ENCODE measurements at regions not wholly inside any gene's neighbourhood (a gene's known extent, or its start where the extent isn't known, plus 50 kb on each side); places are given as distances from the start of the nearest gene placed in this dataset.

GRCh38 chr15:38029736-38030135, 95.3 kb downstream of the TMCO5A start:
- TF ChIP-seq, protein P1, sequence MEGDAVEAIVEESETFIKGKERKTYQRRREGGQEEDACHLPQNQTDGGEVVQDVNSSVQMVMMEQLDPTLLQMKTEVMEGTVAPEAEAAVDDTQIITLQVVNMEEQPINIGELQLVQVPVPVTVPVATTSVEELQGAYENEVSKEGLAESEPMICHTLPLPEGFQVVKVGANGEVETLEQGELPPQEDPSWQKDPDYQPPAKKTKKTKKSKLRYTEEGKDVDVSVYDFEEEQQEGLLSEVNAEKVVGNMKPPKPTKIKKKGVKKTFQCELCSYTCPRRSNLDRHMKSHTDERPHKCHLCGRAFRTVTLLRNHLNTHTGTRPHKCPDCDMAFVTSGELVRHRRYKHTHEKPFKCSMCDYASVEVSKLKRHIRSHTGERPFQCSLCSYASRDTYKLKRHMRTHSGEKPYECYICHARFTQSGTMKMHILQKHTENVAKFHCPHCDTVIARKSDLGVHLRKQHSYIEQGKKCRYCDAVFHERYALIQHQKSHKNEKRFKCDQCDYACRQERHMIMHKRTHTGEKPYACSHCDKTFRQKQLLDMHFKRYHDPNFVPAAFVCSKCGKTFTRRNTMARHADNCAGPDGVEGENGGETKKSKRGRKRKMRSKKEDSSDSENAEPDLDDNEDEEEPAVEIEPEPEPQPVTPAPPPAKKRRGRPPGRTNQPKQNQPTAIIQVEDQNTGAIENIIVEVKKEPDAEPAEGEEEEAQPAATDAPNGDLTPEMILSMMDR (IDR thresholded peaks at IDR 0.05), result no peak
- Mint-ChIP-seq H3K9me3 (no peaks in the 10 kb centered on the region), H3K27me3 (peaks cover 4% of the 10 kb centered on the region), H3K4me1 (no peaks in the 10 kb centered on the region), H3K27ac (no peak overlapping the region), H3K36me3 (ENCODE audit: low read depth) (no peaks in the 10 kb centered on the region), H3K4me3 (no peak overlapping the region)
- no peak for DNase-seq
- no peak for ATAC-seq (ENCODE audit: low read depth)
- intact Hi-C loops (cut with micrococcal nuclease), result no loop called here
- ChIA-PET CTCF (no interaction called here), POLR2A (no interaction called here)

- ChIA-PET CTCF (no interaction called here), POLR2A (no interaction called here)
- no peak overlapping the region for H3K27ac Mint-ChIP-seq
- ATAC-seq (ENCODE audit: low read depth) (no peak), DNase-seq (no peak)
- no peak overlapping the region for H3K4me3 Mint-ChIP-seq
- intact Hi-C loops (cut with micrococcal nuclease), result no loop called here
- H3K4me1 Mint-ChIP-seq, result no peaks in the 10 kb centered on the region
- no peaks in the 10 kb centered on the region for H3K9me3 Mint-ChIP-seq
- TF ChIP-seq, protein P1 (IDR thresholded peaks at IDR 0.05), result no peak
- H3K27me3 Mint-ChIP-seq, result peaks cover 7% of the 10 kb centered on the region
- no peaks in the 10 kb centered on the region for H3K36me3 Mint-ChIP-seq (ENCODE audit: low read depth)
Observed at GRCh38 chr15:38030609-38031008, 96.2 kb downstream of the TMCO5A start.

GRCh38 chr15:38035701-38036100, 101.3 kb downstream of the TMCO5A start:
- H3K4me3 Mint-ChIP-seq, result no peak overlapping the region
- H3K4me1 Mint-ChIP-seq, result no peaks in the 10 kb centered on the region
- no peak overlapping the region for H3K27ac Mint-ChIP-seq
- peaks cover 10% of the 10 kb centered on the region for H3K27me3 Mint-ChIP-seq
- intact Hi-C loops (cut with micrococcal nuclease), result no loop called here
- CTCF ChIA-PET, result interaction anchor here (0.6 kb wide), 1 partner anchor 453 kb away, joined by 3 read pairs; no protein-coding TSS in a partner anchor
- no peaks in the 10 kb centered on the region for H3K36me3 Mint-ChIP-seq (ENCODE audit: low read depth)
- H3K9me3 Mint-ChIP-seq, result no peaks in the 10 kb centered on the region
- POLR2A ChIA-PET, result no interaction called here
- TF ChIP-seq, protein P1 (IDR thresholded peaks at IDR 0.05), result no peak
- no peak for DNase-seq
- ATAC-seq (ENCODE audit: low read depth), result no peak

GRCh38 chr15:38036790-38037338, 102.4 kb downstream of the TMCO5A start:
- ATAC-seq (ENCODE audit: low read depth) (no peak), DNase-seq (no peak)
- intact Hi-C loops (cut with micrococcal nuclease), result no loop called here
- H3K4me1 Mint-ChIP-seq, result no peaks in the 10 kb centered on the region
- H3K27me3 Mint-ChIP-seq, result peaks cover 10% of the 10 kb centered on the region
- ChIA-PET CTCF (no interaction called here), POLR2A (no interaction called here)
- H3K4me3 Mint-ChIP-seq, result no peak overlapping the region
- TF ChIP-seq, protein P1 (IDR thresholded peaks at IDR 0.05), result no peak
- no peaks in the 10 kb centered on the region for H3K9me3 Mint-ChIP-seq
- no peaks in the 10 kb centered on the region for H3K36me3 Mint-ChIP-seq (ENCODE audit: low read depth)
- H3K27ac Mint-ChIP-seq, result no peak overlapping the region

DNA sequence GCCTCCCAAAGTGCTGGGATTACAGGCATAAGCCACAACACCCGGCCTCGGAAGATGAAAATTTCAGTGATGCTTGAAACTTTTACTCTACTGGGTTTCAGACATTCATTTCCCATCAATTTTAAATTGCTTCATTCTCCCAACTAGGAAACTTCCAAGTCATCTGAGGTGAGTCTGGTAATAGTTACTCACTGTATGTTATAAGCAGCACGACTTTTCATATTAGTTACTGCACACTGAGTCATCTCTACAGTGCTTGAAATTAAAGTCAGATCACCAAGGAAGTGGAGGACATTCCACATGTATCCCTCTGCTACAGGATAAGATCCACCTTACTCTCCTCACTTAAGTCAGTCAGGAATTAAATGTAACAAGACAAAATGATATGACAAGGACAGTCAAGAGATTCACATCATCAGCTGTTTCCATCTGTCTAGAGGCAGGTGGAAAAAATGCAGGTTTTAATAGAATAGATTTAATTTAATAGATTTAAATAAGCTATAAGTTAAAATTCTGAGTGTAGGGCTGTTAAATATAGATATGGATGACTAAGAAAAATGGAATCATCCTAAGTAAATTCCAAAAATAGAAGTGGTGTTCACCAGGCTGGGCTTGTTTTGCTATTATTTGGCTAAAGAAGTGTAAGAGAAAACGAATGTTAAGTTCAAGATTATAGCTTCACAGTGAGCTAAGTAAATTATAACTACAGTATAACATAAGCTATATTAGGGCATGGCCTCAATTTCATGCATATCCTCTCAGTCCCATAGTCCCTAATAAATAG, 104.4 kb downstream of the TMCO5A start:
- DNase-seq (no peak), ATAC-seq (ENCODE audit: low read depth) (no peak)
- H3K27ac Mint-ChIP-seq, result no peak overlapping the region

More for the DNA sequence above, 104.4 kb downstream of the TMCO5A start:
- no peak overlapping the region for H3K4me3 Mint-ChIP-seq
- TF ChIP-seq, protein P1 (IDR thresholded peaks at IDR 0.05), result no peak
- intact Hi-C loops (cut with micrococcal nuclease), result no loop called here
- no peaks in the 10 kb centered on the region for H3K9me3 Mint-ChIP-seq
- peaks cover 10% of the 10 kb centered on the region for H3K27me3 Mint-ChIP-seq
- H3K36me3 Mint-ChIP-seq (ENCODE audit: low read depth), result no peaks in the 10 kb centered on the region
- ChIA-PET POLR2A (no interaction called here), CTCF (no interaction called here)
- H3K4me1 Mint-ChIP-seq, result no peaks in the 10 kb centered on the region

All from activated B cell treated with CpG ODN at 0.5 μM for 24 hours (primary cell).